Hypothalamus (tissue), 51 donors: ENCODE measurements at regions not wholly inside any gene's neighbourhood (a gene's known extent, or its start where the extent isn't known, plus 50 kb on each side); places are given as distances from the start of the nearest gene placed in this dataset.
"Not testable (repeated sequence)": the region's sequence is repeated elsewhere in the genome, so short reads cannot be mapped to it uniquely, and the experiment has no call there.

Experiments used
- DNase-seq, 51 donors: peaks; one replicate each; lab custom pipeline; 2025; lab: John Stamatoyannopoulos, UW

DNA sequence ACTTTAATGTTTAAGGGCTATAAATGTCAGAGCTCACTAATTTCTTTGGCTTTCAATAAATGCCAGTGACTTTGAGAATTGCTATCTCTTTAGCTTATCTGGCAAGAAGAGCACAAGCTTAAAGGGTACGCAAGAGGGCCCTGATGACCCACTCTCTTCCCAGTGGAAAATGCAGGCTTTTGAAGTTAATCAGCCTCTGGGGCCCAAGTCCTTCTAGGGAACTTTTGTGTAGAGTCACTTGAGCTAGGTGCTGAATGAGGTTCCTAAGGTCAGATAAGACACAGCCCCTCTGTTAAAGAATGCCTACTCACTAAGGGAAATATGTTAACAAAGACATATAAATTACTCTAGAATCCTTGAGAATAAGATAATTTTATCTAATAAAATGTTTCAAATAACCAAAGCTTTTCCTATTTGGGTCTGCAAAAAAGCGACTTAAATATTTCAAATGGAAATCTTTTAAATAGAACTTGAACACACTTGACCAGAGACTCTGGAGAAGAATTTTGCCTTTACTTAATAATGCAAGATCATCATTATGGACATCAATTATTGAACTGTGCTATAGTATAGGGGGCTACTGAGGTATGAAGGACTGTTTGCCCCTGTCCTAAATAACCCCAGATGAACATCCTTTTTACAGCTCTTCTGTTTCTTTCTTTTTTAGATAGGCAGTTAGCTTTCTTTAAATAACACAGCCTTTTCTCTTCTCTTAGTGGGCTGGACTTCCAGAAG is 430.1 kb downstream of the GBA3 start:
- no peak for DNase-seq

DNA sequence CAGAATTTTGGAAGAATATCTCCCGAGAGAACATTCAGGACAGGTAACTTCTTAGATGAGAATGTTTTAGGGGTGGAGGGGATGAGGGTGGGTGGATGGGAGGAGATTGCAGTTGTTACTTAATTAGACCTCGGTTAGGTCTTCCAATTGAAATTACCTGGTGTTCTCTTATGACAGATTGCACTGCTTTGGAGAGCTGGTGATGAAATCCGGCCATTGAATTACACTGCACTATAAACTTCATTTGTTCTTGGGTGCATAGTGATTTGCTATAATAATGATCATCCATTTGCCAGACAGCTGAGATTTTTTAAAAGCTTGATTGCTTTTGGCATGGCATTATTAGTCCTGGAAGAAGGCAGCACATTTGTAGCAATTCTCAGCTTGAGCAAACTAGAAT is 427.6 kb downstream of the GBA3 start:
- no peak for DNase-seq

DNA sequence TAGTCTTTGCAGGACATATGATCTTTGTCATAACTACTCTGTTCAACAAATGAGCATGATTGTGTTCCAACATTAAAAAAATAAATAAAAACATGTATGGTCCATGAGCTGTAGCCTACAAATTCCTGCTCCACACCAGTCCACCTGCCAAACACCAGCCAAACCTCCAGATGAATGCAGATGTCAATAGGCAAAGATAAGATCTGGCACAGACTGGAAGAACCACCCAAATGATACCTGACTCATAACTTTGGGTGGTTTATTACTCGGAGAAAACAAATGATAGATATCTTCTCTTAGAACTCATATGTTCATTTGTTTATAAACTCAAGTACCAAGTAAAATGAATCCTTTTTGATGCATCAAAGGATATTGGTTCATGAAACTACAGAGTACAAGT is 425.1 kb downstream of the GBA3 start:
- DNase-seq = no peak

DNA sequence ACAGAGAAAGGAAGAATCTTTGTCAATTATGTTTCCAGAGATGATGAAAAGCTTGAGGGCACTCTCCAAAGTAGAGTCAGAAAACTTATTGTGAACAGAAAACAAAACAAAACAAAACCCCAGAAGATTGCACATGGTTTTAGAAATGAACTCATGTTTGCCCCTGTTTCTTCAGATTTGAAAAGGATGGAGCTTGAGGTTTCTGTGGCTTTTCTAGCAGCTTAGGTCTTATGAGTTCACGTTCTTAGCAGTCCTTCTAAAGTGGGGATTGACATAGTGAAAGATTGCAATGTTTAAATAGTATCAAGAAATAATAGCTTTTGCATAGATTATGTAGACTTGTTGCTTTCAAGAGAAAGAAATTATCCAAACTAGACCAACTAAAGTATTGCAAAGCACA is 421.8 kb downstream of the GBA3 start:
- no peak for DNase-seq

DNA sequence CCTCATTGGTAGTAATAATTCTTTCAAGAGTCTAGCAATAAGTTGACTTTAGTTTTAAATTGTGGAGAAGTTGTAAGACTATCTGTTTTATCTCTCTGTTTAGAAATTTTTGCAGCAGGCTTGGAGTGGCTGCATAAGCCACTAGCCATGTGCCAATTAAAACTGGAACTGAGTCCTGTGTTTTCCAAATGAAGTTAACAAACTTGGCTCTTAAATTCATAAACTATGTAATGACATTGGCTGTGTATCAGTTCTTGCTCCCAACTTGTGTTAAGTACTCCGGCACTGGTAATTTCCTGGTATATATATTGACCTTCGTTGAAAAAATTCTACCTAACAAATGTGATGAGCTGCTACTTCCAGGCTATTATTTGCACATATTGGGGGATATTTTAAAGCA is 420.4 kb downstream of the GBA3 start:
- DNase-seq = no peak

DNA sequence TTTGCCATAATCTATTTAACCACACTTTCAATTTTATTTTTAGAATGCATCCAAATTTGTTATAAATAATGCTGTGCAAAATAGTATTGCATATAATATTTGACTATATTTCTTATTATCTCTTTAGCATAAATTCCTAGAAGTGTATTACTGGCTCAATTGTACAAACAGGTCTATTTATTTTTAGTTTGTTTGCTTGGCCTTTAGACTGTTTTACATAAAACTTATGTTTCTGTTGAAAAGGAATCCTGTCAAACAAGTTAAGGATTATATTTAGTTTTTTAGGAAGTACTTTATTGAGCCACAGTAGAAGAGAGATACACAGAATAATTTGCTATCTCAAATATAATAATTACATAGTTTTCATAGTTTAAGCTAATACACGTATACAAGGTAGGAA is 413.8 kb downstream of the GBA3 start:
- DNase-seq = no peak

DNA sequence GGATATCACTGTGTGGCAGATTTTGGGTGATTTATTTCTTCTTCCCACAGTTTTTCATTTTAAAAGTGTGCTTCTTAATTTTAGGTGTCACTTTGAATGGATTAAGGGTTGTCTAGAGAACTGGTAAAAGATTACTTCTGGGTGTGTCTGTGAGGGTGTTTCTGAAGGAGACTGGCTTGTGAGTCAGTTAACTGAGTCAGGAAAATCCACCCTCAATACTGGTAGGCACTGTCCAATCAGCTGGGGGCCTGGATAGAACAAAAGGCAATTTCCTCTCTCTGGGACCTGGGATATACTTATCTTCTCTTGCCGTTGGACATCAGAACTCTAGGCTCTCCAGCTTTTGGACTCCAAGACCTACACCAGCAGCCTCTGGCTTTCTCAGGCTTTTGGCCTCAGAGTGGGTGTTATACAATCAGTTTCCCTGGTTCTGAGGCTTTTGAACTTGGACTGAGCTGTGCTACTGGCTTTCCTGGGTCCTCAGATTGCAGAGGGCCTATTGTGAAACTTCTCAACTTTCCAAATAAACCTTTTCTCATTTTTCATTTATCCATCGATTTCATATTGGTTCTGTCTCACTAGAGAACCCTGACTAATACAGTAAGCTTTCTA is 413.1 kb downstream of the GBA3 start:
- no peak for DNase-seq

DNA sequence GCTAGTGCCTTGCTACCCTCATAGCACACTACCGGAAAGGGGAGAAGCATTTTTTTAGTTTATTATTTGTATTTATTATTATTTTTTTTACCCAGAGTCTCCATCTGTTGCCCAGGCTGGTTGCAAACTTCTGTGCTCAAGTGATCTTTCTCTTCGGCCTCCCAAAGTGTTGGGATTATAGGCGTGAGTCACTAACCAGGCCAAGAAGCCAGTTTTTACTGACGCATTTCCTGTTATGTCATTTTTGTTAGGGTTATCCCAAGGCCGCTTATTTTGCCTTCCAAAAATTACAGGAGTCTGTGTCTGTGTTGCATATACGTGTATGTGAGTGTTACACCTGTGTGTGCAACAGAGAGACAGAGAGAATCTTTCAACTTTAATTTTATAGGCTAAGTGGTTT is 404.5 kb downstream of the GBA3 start:
- DNase-seq = no peak

DNA sequence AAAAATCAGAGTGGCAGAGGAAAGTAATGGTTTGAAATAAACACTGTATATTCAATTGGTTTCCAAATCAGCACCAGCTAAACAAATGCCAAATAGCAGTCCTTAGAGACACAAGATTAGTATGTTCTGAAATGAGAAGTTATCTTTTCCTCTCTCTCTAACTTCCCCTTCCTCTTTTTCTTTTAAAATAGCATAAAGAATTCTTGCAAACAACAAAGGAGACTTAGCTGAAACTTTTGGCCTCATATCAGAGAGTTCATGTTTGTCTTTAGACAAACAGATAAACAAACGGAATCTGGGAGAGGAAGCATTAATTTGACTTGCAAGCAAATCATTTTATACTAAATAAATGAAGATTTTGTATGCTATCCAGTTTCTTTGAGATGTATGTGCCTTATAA is 399.0 kb downstream of the GBA3 start:
- DNase-seq = no peak

DNA sequence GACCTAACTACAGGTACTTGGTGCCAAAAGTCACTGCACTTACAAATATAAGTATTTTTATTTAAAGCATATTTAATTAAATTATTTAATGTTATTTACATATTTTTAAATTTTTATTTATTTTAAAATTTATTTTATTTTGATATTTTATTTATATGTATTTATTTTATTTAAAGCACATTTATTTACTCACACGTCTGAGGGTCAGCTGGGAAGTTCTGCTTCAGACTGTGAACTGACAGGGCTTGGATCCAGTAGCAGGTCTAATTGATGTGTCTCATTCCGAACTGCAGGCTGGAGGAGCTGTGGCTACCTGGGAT is 392.5 kb downstream of the GBA3 start:
- DNase-seq = no peak

DNA sequence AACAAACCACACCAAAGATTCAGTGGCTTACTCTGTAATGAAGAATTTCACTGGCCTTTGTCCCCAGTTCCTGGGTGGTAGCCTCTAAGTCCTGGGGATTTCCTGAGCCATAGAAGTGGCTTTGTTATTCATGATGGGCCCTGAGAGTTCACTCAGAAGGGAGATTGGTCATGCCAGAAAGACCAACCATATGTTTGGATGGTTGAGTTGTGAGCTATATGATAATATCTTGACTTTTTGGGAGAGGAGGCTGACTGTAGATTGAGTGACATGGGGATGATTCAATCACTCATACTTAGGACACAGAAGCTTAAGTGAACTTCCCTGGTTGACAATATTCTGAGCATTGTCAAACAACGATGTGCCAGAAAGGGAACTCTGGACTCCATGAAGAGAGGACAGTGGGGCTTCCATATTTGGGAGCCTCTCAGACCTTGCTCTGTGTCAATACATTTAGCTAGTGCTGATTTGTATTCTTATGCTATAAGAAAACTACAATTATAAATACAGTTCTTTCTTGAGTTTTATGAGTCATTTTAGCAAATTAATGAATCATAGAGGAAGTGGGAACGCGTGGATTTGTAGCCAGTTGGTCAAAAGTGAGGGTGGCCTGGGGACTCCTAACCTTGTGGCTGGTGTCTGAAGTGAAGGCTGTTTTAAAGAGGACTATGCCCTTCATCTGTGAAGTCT is 392.0 kb downstream of the GBA3 start:
- no peak for DNase-seq

DNA sequence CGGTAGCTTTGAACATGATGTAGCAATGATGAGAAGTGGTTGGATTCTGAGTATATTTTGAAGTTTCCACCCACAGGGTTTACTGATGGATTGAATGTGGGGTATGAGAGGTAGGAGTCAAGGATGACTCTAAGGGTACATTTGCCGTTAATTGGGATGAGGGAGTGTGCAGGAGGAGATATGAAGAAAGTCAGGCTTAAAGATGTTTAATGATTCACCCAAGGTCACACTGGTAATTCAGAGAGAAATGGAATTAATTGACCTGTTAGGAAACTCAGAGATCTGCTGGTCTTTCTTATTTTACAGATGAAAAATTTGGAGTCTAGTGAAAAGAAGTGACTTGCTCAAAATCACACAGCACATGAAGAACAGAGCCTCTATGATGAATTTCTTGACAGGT is 390.7 kb downstream of the GBA3 start:
- no peak for DNase-seq

DNA sequence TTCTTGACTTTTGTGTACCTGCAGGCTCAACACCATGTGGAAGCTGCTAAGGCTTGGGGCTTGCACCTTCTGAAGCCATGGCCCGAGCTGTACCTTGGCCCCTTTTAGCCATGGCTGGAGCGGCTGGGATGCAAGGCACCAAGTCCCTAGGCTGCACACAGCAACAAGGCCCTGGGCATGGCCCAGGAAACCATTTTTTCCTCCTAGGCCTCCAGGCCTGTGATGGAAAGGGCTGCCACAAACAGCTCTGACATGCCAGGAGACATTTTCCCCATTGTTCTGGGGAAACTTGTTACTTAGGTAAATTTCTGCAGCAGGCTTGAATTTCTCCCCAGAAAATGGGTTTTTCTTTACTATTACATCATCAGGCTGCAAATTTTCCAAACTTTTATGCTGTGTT is 387.4 kb downstream of the GBA3 start:
- DNase-seq = not testable (repeated sequence)

DNA sequence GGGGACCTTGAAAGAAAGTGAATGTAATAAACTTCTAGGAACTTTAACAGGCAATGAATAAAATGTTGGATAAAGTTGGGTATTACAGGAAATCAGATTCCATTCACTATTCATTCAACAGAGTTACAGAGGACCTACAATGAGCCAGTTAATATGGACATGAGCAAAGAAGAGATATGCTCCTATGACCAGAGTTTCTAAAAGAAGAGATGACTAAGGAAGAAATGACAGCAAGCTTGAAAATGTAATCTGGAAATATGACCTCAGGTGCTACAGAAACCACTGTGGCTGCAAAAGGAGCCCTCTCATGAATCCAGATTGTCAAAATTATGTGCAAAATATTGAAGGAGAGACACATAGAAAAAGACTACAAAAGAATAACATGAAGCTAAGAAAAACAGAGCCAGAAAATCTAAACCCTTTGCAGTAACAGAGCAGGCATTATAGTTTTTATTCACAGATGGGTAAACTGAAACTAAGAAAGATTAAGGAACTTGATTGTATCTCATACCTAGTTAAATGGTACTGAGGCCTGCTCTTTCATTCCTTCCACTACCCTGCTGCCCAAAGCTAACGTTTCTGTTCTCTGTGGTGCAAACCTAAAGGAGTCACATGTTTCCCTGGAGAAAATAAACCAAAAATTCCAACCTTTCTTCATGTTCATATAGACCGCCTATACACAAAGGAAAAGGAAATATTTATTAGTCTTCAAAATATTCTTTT is 378.3 kb downstream of the GBA3 start:
- DNase-seq = no peak

DNA sequence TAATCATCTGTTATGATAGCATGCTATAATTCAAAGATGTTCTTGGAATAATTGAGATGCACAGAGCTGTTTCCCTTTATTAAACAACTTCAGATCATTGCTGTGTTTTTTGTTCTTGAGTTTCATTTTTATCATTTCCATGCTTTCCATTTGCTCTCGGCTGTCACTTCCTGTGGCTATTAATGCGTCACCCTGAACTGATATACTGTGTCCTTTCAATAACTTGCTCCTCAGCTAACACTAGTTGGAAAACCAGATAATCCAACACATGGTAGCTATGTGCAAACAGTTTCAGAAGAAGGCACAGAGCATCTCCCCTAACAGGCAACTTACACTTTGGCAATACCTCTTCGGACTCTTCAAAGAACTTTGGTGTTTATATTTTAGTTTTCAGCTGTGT is 376.0 kb downstream of the GBA3 start:
- DNase-seq = no peak

DNA sequence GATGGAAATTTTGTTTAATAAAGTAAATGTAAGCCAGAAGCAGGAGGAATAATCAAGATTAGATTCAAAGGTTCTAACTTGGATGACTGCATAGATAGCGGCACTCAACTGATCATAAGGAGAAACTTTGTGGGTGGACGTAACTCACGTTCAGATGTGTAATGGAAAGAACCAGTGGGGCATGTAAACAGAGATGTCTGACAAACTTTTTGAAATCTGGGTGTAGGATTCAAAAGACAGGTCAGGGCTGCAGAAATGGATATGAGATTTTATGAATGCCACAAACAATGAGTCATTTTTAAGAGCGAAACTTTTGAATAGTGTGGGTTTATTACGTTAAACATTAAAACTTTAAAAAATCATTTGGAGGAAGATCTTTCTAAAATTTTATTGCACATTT is 375.6 kb downstream of the GBA3 start:
- DNase-seq = no peak

DNA sequence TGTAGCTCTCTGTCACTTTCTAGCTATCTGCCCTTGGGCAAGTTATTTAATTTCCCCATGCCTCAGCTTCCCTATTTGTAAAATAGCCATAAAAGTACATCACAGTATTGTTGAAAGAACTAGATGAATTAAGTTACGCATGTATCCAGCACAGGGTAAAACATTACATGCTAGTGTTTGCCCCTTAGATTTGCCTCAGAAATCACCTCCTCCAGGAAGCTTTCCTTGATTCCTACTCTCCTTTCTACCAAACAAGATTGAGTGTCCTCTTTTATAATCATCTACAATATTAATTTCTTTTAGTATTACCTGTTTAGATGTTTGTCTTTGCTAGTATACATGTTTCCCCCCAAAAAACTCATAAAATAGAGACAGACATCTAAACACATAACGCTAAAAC is 369.5 kb downstream of the GBA3 start:
- no peak for DNase-seq

DNA sequence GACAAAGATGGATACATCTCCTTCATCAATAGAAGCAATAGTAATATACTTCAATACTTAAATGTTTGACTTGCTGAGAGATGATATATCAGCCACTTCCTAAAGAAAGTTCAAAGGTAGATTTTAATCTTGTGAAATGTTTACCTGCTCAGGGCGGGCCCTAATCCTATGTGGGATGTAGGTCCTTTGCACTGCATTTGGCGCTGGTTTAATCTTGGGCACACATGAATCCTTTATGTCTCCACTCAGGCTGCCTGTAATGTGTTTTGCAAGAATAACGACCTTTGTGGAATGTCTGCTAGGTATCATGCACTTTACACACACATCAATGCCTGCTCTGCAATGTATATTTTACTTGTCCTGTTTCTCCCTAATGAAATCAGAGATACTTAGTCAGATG is 368.7 kb downstream of the GBA3 start:
- DNase-seq = no peak

DNA sequence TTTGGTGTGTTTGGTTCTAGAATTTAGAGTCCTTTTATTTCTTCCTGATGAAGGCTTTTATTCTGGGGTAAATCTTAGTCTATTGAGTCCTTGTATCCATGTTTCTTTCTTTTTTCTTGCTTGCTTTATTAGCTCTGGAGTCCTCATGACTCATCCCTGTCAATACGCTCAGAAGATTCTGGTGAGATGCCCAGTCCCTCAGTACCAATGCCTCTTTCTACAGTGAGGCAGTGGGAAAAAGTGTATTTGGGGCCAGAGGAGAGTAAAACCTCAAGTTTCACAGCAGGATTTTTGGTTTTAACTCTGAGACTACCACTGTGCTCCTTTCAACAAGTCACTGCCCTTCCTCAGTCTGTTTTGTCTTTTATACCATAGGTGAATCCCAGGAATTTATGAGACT is 368.0 kb downstream of the GBA3 start:
- DNase-seq = peak in 2 of 51 donors; percentile 0 to 1

DNA sequence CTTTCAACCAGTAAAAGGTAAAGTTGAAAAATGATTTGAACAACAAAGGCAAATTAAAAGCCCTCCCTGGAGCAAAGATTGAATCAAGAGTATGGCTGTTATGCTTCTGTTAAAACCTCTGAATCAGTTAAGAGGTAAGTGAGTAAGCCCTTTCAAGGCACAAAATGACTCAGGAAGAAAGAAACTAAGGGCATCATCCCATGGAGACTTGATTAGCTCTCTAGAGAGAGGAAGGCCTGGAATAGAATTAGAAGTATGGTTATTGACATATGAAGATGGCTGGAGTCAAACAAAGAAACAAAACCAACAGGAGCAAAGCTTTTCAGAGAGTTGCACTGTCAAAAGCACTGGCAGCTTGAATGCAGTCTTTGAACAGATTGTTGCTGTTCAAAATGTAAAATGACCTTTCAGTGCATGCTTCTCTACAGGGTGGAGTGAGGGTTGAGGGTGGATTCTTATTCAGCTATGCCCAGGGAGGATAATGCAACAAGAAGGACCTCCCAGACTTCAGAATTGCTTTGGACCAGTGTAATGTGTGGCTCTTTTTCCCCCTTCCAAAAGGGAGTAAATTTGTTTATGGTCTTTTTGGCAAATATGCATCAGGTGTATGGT is 365.5 kb downstream of the GBA3 start:
- no peak for DNase-seq

DNA sequence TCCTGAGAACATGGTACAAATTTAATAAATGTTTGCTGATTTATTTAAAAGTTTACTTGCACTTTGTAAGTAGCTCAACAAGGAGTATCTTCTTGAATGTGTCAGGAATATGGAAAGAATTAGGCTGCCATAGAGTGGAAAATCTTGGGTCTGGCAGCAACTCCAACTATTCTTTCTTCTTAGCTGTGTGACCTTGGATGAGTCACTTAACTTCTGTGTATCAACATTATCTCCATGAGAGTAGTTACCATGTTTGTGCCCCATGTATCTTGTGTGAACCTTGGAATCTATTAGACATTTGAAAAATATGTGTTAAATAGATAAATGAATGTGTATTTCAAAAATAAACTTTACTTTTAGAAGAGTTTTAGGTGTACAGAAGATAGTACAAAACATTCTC is 348.8 kb downstream of the GBA3 start:
- DNase-seq = no peak
